Adrenal gland (tissue), 5 donors: ENCODE measurements at regions not wholly inside any gene's neighbourhood (a gene's known extent, or its start where the extent isn't known, plus 50 kb on each side); places are given as distances from the start of the nearest gene placed in this dataset.

Source experiments
- POLR2A ChIP-seq, 2 donors: fragments of 450-650 bp; IDR thresholded peaks; one replicate each; pipeline ENCODE4 v1.6.1; 2017; ENCODE audit warnings: antibody characterized with exemption in 2 of 2, mild to moderate bottlenecking in 2 of 2, moderate library complexity in 1 of 2
- TF ChIP-seq, protein P1 (sequence below), 6 experiments: fragments of 450-650 bp in 4 of 6; fragments of 200-600 bp in 2 of 6; sonication (generic) in 1 of 6; IDR thresholded peaks; 1 replicate in 5 of 6; 2 replicates in 1 of 6; pipeline versions ENCODE4 v1.5.1 to v1.8.0; 2016 to 2021; ENCODE audit warnings: antibody characterized with exemption in 6 of 6, mild to moderate bottlenecking in 2 of 6, moderate library complexity in 1 of 6
- donor health status: DM: no; HTN: no; CAD: no.

DNA sequence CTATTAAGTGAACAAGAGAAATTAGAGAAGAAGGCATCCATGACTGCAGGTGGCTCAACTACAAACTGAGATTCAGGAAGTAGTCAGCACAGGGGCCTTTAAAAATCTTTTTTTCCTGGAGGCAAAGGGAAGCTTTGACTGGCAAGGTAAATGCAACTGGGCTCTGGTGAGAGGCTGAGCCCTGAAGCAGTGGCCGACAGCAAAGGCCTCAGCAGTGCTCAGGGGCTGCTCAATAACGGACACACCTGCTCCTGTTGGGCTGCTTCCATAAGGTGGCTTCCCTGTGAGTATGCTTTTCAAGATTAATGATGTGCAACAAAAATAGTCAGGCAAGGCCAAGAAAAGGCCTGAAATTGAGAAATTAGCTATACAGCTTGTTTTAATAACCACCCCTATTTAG is 134.2 kb upstream of the RGMB start:
- TF ChIP-seq, protein P1, sequence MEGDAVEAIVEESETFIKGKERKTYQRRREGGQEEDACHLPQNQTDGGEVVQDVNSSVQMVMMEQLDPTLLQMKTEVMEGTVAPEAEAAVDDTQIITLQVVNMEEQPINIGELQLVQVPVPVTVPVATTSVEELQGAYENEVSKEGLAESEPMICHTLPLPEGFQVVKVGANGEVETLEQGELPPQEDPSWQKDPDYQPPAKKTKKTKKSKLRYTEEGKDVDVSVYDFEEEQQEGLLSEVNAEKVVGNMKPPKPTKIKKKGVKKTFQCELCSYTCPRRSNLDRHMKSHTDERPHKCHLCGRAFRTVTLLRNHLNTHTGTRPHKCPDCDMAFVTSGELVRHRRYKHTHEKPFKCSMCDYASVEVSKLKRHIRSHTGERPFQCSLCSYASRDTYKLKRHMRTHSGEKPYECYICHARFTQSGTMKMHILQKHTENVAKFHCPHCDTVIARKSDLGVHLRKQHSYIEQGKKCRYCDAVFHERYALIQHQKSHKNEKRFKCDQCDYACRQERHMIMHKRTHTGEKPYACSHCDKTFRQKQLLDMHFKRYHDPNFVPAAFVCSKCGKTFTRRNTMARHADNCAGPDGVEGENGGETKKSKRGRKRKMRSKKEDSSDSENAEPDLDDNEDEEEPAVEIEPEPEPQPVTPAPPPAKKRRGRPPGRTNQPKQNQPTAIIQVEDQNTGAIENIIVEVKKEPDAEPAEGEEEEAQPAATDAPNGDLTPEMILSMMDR (IDR thresholded peaks at IDR 0.05) = no peak
- TF ChIP-seq POLR2A (IDR thresholded peaks at IDR 0.05) = no peak
